ENCODE measurements at regions not wholly inside any gene's neighbourhood (a gene's known extent, or its start where the extent isn't known, plus 50 kb on each side); places are given as distances from the start of the nearest gene placed in this dataset.

DNA sequence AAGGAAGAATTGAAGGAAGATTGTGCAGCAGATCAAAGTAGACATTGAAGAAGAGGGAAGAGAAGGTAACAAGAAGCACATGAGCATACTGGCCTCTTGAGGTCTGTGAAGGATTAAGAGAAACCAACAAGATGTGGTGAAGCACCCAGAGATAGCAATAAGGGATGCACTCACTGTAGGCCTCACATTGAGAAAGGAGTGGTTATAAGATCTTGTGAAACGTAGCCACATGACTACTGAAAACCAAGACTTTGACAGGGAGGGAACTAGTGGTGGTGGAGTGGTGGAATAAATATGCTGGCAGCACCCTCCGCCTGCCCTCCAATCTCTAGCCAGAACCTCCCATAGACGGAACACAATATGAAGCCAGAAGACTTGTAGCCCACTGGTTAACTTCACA, 651.2 kb downstream of the DIPK2A start:
- 83 to 95% methylated on average over 3 of the region's 3 CpGs for WGBS, 2 donors
- Histone ChIP-seq H3K9me3 (no peaks in the 10 kb centered on the region), H3K4me3 (no peak overlapping the region), H3K27me3 (no peaks in the 10 kb centered on the region), H3K36me3 (no peaks in the 10 kb centered on the region), H3K4me1 (no peaks in the 10 kb centered on the region), H3K27ac (no peak overlapping the region)
- DNase-seq (ENCODE audit: low spot score in 2 of 2), result no peak
- no peak for TF ChIP-seq POLR2A (IDR thresholded peaks at IDR 0.05)
- TF ChIP-seq EP300 (IDR thresholded peaks at IDR 0.05), result no peak
- TF ChIP-seq CTCF (IDR thresholded peaks at IDR 0.05), result no peak

DNA sequence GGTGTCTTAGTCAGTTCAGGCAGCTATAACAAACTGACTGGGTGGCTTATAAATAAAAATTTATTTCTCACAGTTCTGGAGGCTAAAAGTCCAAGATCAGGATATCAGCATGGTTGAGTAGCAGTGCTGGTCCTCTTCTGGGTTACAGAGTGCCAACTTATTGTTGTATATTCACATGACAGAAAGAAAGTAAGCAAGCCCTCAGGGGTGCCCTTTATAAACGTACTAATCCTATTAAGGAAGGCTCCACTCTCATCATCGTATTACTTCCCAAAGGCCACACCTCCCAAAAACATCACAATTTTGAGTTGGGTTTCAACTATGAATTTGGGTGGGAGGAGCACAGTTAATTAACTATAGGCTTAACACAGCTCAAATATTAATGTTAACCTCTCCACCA, 653.0 kb downstream of the DIPK2A start:
- no peaks in the 10 kb centered on the region for H3K36me3 ChIP-seq
- no peaks in the 10 kb centered on the region for H3K27me3 ChIP-seq
- TF ChIP-seq CTCF (IDR thresholded peaks at IDR 0.05), result no peak
- TF ChIP-seq POLR2A (IDR thresholded peaks at IDR 0.05), result no peak
- TF ChIP-seq EP300 (IDR thresholded peaks at IDR 0.05), result no peak
- 53 to 74% methylated on average over 2 of the region's 2 CpGs for WGBS, 2 donors
- H3K27ac ChIP-seq, result no peak overlapping the region
- H3K9me3 ChIP-seq, result no peaks in the 10 kb centered on the region
- no peak for DNase-seq (ENCODE audit: low spot score in 2 of 2)
- no peaks in the 10 kb centered on the region for H3K4me1 ChIP-seq
- no peak overlapping the region for H3K4me3 ChIP-seq

- Histone ChIP-seq H3K9me3 (no peaks in the 10 kb centered on the region), H3K4me1 (no peaks in the 10 kb centered on the region), H3K27ac (no peak overlapping the region), H3K4me3 (no peak overlapping the region), H3K27me3 (no peaks in the 10 kb centered on the region), H3K36me3 (no peaks in the 10 kb centered on the region)
- no peak for DNase-seq (ENCODE audit: low spot score in 2 of 2)
- no peak for TF ChIP-seq CTCF (IDR thresholded peaks at IDR 0.05)
- TF ChIP-seq EP300 (IDR thresholded peaks at IDR 0.05), result no peak
- TF ChIP-seq POLR2A (IDR thresholded peaks at IDR 0.05), result no peak
Measured at GRCh38 chr3:144626835-144627234, 655.2 kb downstream of the DIPK2A start.

DNA sequence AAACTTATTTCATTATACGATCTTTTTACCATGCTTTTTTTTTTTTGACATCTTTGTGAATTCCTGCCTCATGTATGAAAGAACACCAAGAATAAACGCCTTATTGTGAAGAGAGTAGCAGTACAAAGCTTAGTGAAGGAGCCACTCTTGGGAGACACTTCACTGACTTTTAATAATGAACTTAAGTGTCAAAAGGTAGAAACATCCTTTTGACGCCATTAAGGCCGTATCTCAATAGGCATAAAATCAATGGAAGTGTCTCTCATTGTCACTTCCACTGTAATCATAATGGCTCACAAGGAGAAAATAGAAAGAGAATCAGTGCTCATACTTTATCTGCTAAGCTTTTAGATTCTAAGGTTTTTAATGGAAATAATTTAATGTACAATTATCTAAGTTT, 657.8 kb downstream of the DIPK2A start:
- no peak overlapping the region for H3K27ac ChIP-seq
- H3K4me1 ChIP-seq, result no peaks in the 10 kb centered on the region
- H3K9me3 ChIP-seq, result peaks cover 0 to 3% (median 0%) of the 10 kb centered on the region in 4 donors
- no peaks in the 10 kb centered on the region for H3K36me3 ChIP-seq
- 74 to 79% methylated on average over 4 of the region's 4 CpGs for WGBS, 2 donors
- TF ChIP-seq POLR2A (IDR thresholded peaks at IDR 0.05) (no peak), EP300 (IDR thresholded peaks at IDR 0.05) (no peak), CTCF (IDR thresholded peaks at IDR 0.05) (no peak)
- no peaks in the 10 kb centered on the region for H3K27me3 ChIP-seq
- H3K4me3 ChIP-seq, result no peak overlapping the region
- DNase-seq (ENCODE audit: low spot score in 2 of 2), result no peak

DNA sequence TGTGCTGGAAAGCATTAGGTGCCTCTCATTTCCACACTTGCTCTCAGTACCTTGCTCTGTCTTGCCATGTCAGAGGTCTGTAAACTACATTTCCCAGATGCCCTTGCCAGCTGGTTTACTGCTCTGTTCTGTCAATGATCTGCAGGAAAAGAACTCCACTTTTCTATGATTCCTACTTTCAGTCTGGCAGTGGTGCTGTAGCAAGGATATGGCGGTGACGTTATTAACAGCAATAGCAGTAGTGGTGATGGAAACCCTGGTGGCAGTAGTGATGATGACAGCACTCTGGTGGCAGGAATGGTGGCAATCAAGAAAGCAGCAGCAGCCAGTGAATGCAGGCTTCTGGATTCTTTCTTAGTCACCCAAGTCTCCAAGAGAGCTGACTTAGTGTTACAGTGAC, 665.2 kb downstream of the DIPK2A start:
- Histone ChIP-seq H3K27ac (no peak overlapping the region), H3K36me3 (no peaks in the 10 kb centered on the region), H3K4me3 (no peak overlapping the region), H3K27me3 (no peaks in the 10 kb centered on the region), H3K9me3 (peaks cover 0 to 3% (median 0%) of the 10 kb centered on the region in 4 donors), H3K4me1 (no peaks in the 10 kb centered on the region)
- WGBS, 2 donors, result 70 to 73% methylated on average over 2 of the region's 2 CpGs
- DNase-seq (ENCODE audit: low spot score in 2 of 2), result no peak
- no peak for TF ChIP-seq EP300 (IDR thresholded peaks at IDR 0.05)

DNA sequence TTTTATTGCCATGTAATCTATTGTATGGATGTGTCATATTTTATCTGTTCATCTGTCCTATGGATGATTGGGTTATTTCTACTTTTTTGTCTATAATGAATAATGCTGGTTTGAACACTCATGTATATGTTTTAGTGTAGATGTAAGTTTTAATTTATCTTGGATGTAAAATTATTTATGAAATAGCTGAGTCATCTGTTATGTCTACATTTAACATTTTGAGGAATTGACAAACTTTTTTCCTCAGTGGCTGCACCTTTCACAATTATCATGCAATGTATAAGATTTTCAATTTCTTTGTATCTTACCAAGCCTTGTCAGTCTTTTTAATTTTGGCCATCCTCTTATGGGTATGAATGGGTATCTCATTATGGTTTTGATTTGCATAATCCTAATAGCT, 666.4 kb downstream of the DIPK2A start:
- Histone ChIP-seq H3K27ac (no peak overlapping the region), H3K9me3 (peaks cover 0 to 3% (median 0%) of the 10 kb centered on the region in 4 donors), H3K4me3 (no peak overlapping the region), H3K4me1 (no peaks in the 10 kb centered on the region), H3K27me3 (no peaks in the 10 kb centered on the region), H3K36me3 (no peaks in the 10 kb centered on the region)
- DNase-seq (ENCODE audit: low spot score in 2 of 2), result no peak
- no peak for TF ChIP-seq POLR2A (IDR thresholded peaks at IDR 0.05)
- TF ChIP-seq CTCF (IDR thresholded peaks at IDR 0.05), result no peak
- no peak for TF ChIP-seq EP300 (IDR thresholded peaks at IDR 0.05)

Data from tibial nerve (tissue), 4 donors.